ENCODE measurements at regions not wholly inside any gene's neighbourhood (a gene's known extent, or its start where the extent isn't known, plus 50 kb on each side); places are given as distances from the start of the nearest gene placed in this dataset.

DNA sequence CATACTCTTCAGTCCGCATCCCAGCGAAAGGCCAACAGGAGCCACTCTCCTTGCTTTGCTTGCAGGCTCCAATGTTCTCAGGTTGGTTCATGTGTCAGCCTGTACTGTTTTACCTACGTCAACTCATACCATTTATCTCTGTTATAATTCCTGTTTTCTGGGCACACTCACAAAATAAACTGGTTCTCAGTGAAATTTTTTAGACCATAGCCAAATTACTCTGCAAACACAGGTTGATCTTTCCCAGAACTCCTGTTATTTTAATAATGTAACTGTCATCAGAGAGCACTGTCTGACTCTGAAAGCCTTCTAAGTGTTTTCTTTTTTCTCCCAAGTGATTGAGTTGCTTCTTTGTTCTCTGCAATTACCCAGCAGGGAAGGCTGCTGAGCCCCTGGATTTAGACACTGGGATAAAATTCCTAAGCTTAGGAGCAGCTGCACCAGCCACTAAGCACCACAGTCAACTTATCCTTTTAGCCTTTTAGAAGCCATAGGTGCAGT, 111.6 kb upstream of the PIEZO2 start:
- no peaks in the 10 kb centered on the region for H3K27me3 ChIP-seq
- no peaks in the 10 kb centered on the region for H3K4me1 ChIP-seq
- no peak overlapping the region for H3K4me3 ChIP-seq (replicated peaks in 1 of 3)
- H3K27ac ChIP-seq = no peak overlapping the region
- no peaks in the 10 kb centered on the region for H3K36me3 ChIP-seq
- intact Hi-C loops (cut with DNase I) = no loop called here
- 86 to 92% methylated on average over 3 of the region's 3 CpGs for WGBS, 2 donors
- H3K9me3 ChIP-seq = no peaks in the 10 kb centered on the region
- TF ChIP-seq CTCF (IDR thresholded peaks at IDR 0.05) (no peak), POLR2A (IDR thresholded peaks at IDR 0.05) (no peak)
- DNase-seq = no peak

DNA sequence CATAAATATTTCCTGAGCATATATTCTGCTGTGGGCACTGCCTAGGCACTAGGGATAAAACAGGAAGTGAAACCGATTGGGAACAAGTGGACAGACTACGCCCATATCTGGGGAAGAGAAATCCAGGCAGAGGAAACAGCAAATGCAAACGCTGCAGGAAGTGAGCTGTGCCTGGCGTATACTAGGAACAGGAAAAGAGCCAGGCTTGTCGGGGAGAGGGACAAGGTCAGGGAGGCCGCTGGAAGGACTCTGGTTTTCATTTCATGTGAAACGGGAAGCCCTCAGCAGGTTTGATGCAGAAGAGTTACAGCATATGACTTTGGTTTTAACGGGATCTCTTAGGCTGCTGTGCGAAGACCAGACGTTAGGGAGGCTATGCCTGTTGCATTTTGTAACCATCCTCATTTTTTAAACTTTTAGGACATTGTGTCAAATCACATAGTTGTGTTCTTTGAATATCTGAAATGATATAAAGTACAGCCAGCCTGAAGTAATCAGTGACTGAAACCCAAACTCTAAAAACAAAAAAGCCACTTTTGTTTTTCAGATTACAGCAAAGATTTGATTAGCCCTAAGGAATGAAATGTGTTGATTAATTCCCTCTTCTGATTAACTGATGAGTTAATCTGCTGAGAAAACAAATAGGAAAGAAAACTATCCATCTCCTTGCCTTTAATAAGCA, 110.2 kb upstream of the PIEZO2 start:
- 52 to 58% methylated on average over 10 of the region's 10 CpGs for WGBS, 2 donors
- TF ChIP-seq CTCF (IDR thresholded peaks at IDR 0.05) = no peak
- no peak for TF ChIP-seq POLR2A (IDR thresholded peaks at IDR 0.05)
- H3K4me1 ChIP-seq = no peaks in the 10 kb centered on the region
- H3K36me3 ChIP-seq = no peaks in the 10 kb centered on the region
- H3K4me3 ChIP-seq (replicated peaks in 1 of 3) = no peak overlapping the region
- no peaks in the 10 kb centered on the region for H3K27me3 ChIP-seq
- intact Hi-C loops (cut with DNase I) = no loop called here
- no peak overlapping the region for H3K27ac ChIP-seq
- H3K9me3 ChIP-seq = no peaks in the 10 kb centered on the region
- peak; percentile 10 to 16 for DNase-seq

DNA sequence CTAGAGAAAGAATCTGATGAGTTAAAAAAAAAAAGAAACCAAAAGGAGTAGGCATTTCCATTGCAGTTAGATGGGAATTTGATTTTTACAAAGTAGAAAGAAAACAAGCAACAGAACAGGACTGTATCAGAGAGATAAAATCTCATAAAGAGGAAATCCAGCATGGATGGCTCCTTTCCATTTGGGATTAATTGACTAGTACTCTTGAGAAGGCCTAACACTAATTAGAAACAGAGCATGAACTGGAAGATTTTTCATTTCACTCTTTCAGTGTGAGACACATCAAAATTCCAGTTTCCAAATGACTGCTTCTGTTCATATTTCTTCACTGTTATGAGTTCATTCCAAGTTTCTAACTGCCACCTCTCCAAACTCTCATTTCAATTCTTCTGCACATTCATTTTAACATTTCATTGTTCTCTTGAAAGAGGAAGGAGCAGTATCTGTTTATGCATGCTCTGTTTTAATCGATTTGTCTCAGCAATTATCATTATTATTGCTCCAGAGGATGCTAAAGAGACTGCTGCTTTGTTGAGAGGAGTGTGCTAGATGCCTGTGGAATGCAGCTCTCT, 108.8 kb upstream of the PIEZO2 start:
- Histone ChIP-seq H3K27me3 (no peaks in the 10 kb centered on the region), H3K27ac (no peak overlapping the region), H3K36me3 (no peaks in the 10 kb centered on the region), H3K9me3 (no peaks in the 10 kb centered on the region), H3K4me3 (replicated peaks in 1 of 3) (no peak overlapping the region), H3K4me1 (no peaks in the 10 kb centered on the region)
- WGBS, 2 donors = 74 to 75% methylated on average over 1 of the region's 1 CpG
- intact Hi-C loops (cut with DNase I) = no loop called here
- DNase-seq = no peak
- TF ChIP-seq POLR2A (IDR thresholded peaks at IDR 0.05) (no peak), CTCF (IDR thresholded peaks at IDR 0.05) (no peak)

- no peaks in the 10 kb centered on the region for H3K36me3 ChIP-seq
- H3K4me1 ChIP-seq = peaks cover 0 to 9% of the 10 kb centered on the region in 2 donors
- H3K4me3 ChIP-seq (replicated peaks in 1 of 3) = no peak overlapping the region
- no peaks in the 10 kb centered on the region for H3K9me3 ChIP-seq
- intact Hi-C loops (cut with DNase I) = no loop called here
- H3K27ac ChIP-seq = no peak overlapping the region
- TF ChIP-seq CTCF (IDR thresholded peaks at IDR 0.05) (no peak), POLR2A (IDR thresholded peaks at IDR 0.05) (no peak)
- no peak for DNase-seq
- no peaks in the 10 kb centered on the region for H3K27me3 ChIP-seq
Observed at GRCh38 chr18:11256251-11256650, 106.9 kb upstream of the PIEZO2 start.

GRCh38 chr18:11251891-11252270, 102.5 kb upstream of the PIEZO2 start:
- no peak for DNase-seq
- no peak overlapping the region for H3K27ac ChIP-seq
- H3K36me3 ChIP-seq = no peaks in the 10 kb centered on the region
- H3K4me3 ChIP-seq (replicated peaks in 1 of 3) = no peak overlapping the region
- H3K27me3 ChIP-seq = no peaks in the 10 kb centered on the region
- WGBS, 2 donors = 34 to 56% methylated on average over 2 of the region's 2 CpGs
- intact Hi-C loops (cut with DNase I) = no loop called here
- H3K9me3 ChIP-seq = no peaks in the 10 kb centered on the region
- TF ChIP-seq CTCF (IDR thresholded peaks at IDR 0.05) (no peak), POLR2A (IDR thresholded peaks at IDR 0.05) (no peak)
- H3K4me1 ChIP-seq = peaks cover 0 to 9% of the 10 kb centered on the region in 2 donors

Data from thyroid gland (tissue), 4 donors.